Upper lobe of right lung (tissue), 1 donor: ENCODE measurements at regions not wholly inside any gene's neighbourhood (a gene's known extent, or its start where the extent isn't known, plus 50 kb on each side); places are given as distances from the start of the nearest gene placed in this dataset.

Source experiments
- ATAC-seq: fragments of 200-7000 bp; cut with Tn5 transposase; one replicate; pipeline ENCODE4 v1.9.1; 2020; ENCODE audit warnings: mild to moderate bottlenecking, moderate library complexity
- DNase-seq: peaks from one replicate; pipeline ENCODE4 v3.0.0-alpha.2; 2020
- H3K27ac ChIP-seq: fragments of 200-600 bp; one replicate; pipeline ENCODE4 v1.8.0; 2022
- H3K27me3 ChIP-seq: fragments of 200-600 bp; one replicate; pipeline ENCODE4 v1.8.0; 2022; ENCODE audit warnings: mild to moderate bottlenecking
- H3K36me3 ChIP-seq: fragments of 200-600 bp; one replicate; pipeline ENCODE4 v1.8.0; 2022
- H3K4me1 ChIP-seq: fragments of 200-600 bp; one replicate; pipeline ENCODE4 v1.8.0; 2022
- H3K4me3 ChIP-seq: fragments of 200-600 bp; one replicate; pipeline ENCODE4 v1.8.0; 2022; ENCODE audit warnings: mild to moderate bottlenecking
- H3K9me3 ChIP-seq: fragments of 200-600 bp; one replicate; pipeline ENCODE4 v1.8.0; 2022
- CTCF ChIP-seq: fragments of 200-600 bp; IDR thresholded peaks from one replicate; pipeline ENCODE4 v1.8.0; 2022; ENCODE audit warnings: antibody characterized with exemption
- intact Hi-C: fragments of 100-400 bp; cut with DNase I; formaldehyde crosslinking; loops from one replicate; pipeline ENCODE4 v1.11.0; 2022
- donor health status: DM: no; HTN: yes; CAD: no; lungs with severe emphysema.

- Histone ChIP-seq H3K4me3 (no peak overlapping the region), H3K27me3 (no peaks in the 10 kb centered on the region), H3K27ac (no peak overlapping the region), H3K4me1 (no peaks in the 10 kb centered on the region), H3K36me3 (no peaks in the 10 kb centered on the region), H3K9me3 (no peaks in the 10 kb centered on the region)
- DNase-seq = no peak
- TF ChIP-seq CTCF = no peak
- intact Hi-C loops = no loop called here
- ATAC-seq = no peak
Measured at GRCh38 chr5:9692576-9692975, 62.4 kb upstream of the TAS2R1 start.

DNA sequence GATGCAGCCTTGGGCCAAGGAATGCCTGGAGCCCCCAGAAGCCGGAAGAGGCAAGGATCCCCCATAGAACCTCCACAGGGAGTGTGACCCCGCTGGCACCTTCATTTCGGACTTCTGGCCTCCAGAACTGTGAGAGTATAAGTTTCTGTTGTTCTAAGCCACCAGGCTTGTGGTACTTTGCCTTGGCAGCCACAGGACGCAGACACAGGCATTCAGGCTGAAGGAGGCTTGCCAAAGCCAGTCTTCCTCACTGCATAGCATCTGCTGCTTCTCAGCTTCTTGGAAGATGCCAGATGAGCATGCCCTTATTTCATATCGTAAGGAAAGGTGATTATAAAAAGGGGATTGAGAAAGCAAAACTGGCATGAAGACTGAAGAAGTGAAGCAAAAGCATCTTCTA, 61.1 kb upstream of the TAS2R1 start:
- ATAC-seq (no peak), DNase-seq (no peak)
- Histone ChIP-seq H3K36me3 (no peaks in the 10 kb centered on the region), H3K4me1 (no peaks in the 10 kb centered on the region), H3K27ac (no peak overlapping the region), H3K4me3 (no peak overlapping the region), H3K9me3 (no peaks in the 10 kb centered on the region), H3K27me3 (no peaks in the 10 kb centered on the region)
- intact Hi-C loops = no loop called here
- TF ChIP-seq CTCF = no peak

DNA sequence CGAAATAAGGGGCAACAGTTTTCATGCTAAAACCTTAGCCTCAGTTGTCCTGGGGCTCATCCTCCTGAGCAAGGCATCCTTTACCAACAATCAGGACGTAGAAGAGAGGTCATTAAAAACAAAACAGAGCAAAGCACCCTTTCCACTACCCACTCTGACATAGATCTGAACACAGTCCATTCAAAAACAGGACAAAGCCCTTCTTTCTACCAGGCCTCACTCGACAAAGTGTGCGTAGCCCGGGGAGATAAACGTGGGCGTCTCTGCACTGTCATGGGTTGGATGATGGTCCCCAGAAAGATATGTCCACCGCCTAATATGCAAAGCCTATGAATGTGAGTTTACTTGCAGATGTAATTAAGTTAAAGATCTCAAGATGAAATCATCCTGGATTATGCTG, 60.6 kb upstream of the TAS2R1 start:
- intact Hi-C loops = no loop called here
- H3K4me3 ChIP-seq = no peak overlapping the region
- no peak for DNase-seq
- ATAC-seq = no peak
- H3K4me1 ChIP-seq = no peaks in the 10 kb centered on the region
- TF ChIP-seq CTCF = no peak
- H3K36me3 ChIP-seq = no peaks in the 10 kb centered on the region
- no peaks in the 10 kb centered on the region for H3K27me3 ChIP-seq
- no peak overlapping the region for H3K27ac ChIP-seq
- no peaks in the 10 kb centered on the region for H3K9me3 ChIP-seq

- no peak overlapping the region for H3K4me3 ChIP-seq
- H3K27ac ChIP-seq = no peak overlapping the region
- intact Hi-C loops = no loop called here
- no peaks in the 10 kb centered on the region for H3K27me3 ChIP-seq
- H3K9me3 ChIP-seq = no peaks in the 10 kb centered on the region
- DNase-seq (no peak), ATAC-seq (no peak)
- no peak for TF ChIP-seq CTCF
- H3K4me1 ChIP-seq = no peaks in the 10 kb centered on the region
- no peaks in the 10 kb centered on the region for H3K36me3 ChIP-seq
Measured at GRCh38 chr5:9686216-9686615, 56.1 kb upstream of the TAS2R1 start.

DNA sequence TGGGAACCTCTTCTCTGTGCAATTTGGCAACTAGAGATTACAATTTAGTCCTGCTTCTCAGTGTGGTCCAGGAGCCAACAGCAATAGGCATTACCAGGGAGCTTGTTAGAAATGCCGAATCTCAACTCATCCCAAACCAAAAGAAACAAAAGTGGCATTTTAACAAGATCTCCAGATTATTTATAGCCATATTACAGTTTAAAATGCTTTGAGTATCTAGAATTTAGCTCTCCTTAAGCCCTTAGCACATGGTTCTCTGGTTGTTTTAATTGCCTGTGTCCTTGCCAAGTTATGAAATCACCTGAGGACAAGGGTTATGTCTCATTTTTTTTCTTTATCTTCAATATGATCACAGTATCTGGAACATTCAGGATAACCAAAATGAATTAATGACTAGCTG, 51.6 kb upstream of the TAS2R1 start:
- Histone ChIP-seq H3K27me3 (no peaks in the 10 kb centered on the region), H3K36me3 (no peaks in the 10 kb centered on the region), H3K4me3 (no peak overlapping the region), H3K9me3 (no peaks in the 10 kb centered on the region), H3K4me1 (no peaks in the 10 kb centered on the region), H3K27ac (no peak overlapping the region)
- DNase-seq = no peak
- intact Hi-C loops = no loop called here
- no peak for ATAC-seq
- no peak for TF ChIP-seq CTCF
